HepG2 (cell line): ENCODE measurements at regions not wholly inside any gene's neighbourhood (a gene's known extent, or its start where the extent isn't known, plus 50 kb on each side); places are given as distances from the start of the nearest gene placed in this dataset.

ENCODE experiments used
- ATAC-seq: fragments of 200-7000 bp; cut with Tn5 transposase; 3 replicates; pipeline ENCODE4 v1.9.1; 2020; ENCODE audit warnings: mild to moderate bottlenecking, moderate library complexity
- BruUV-seq: library from RNA; stranded (reverse); fragments of 400-500 nt; replicated peaks from 2 replicates; lab custom pipeline; 2021; lab: Mats Ljungman, UMichigan
- CTCF ChIA-PET: fragments of 300-600 bp; formaldehyde crosslinking; extraction: SDS; loops from one replicate; lab custom pipeline; 2021; ENCODE audit warnings: low total read pairs, inconsistent platforms, low intra/inter-chr PET ratio; lab: Yijun Ruan, JAX
- POLR2A ChIA-PET: fragments of 350-600 bp; sonication (Branson Sonifier 250); formaldehyde crosslinking; loops from one replicate; lab custom pipeline; 2020; ENCODE audit warnings: antibody characterized with exemption, inconsistent platforms; lab: Yijun Ruan, JAX
- DNase-seq: peaks from one replicate; pipeline ENCODE4 v3.0.0-alpha.2; 2015; ENCODE audit warnings: low spot score
- FAIRE-seq: peaks from 3 replicates; lab custom pipeline; 2011; peaks lifted over from hg19 to GRCh38; lab: Jason Lieb, UNC
- H2AFZ ChIP-seq: one replicate; pipeline ENCODE4 v1.6.1; 2011; ENCODE audit warnings: low read length, inconsistent platforms
- H3K27ac ChIP-seq: fragments of 300-600 bp; 3 replicates; pipeline ENCODE4 v1.8.0; 2011; ENCODE audit warnings: mixed run types, mild to moderate bottlenecking, mixed read lengths, low read length, inconsistent platforms; ENCODE audit not compliant: insufficient read depth; ENCODE audit errors: extremely low read length
- H3K27me3 ChIP-seq, 2 experiments: fragments of 200-600 bp in 1 of 2; 2 replicates in 1 of 2; 3 replicates in 1 of 2; pipeline versions ENCODE4 v1.6.0 to v1.8.0; 2011; ENCODE audit warnings: low read length in 2 of 2, mild to moderate bottlenecking in 2 of 2, moderate library complexity in 2 of 2, inconsistent platforms in 1 of 2; ENCODE audit not compliant: insufficient read depth in 2 of 2, control insufficient read depth in 1 of 2
- H3K36me3 ChIP-seq, 2 experiments: fragments of 200-600 bp in 1 of 2; replicated peaks in 1 of 2; 2 replicates in 1 of 2; 3 replicates in 1 of 2; pipeline versions ENCODE4 v1.5.1 to v1.8.0; 2011; ENCODE audit warnings: low read length in 2 of 2, inconsistent platforms in 1 of 2; ENCODE audit not compliant: insufficient read depth in 2 of 2, control insufficient read depth in 1 of 2
- H3K4me1 ChIP-seq: 2 replicates; pipeline ENCODE4 v1.5.1; 2012; ENCODE audit warnings: low read length, inconsistent platforms; ENCODE audit not compliant: insufficient read depth
- H3K4me2 ChIP-seq: 2 replicates; pipeline ENCODE4 v1.6.0; 2011; ENCODE audit warnings: low read depth, low read length, inconsistent platforms
- H3K4me3 ChIP-seq, 3 experiments: fragments of 200-600 bp in 1 of 3; sonication (generic), shearing (Covaris generic) in 1 of 3; replicated peaks in 1 of 3; 2 replicates each; pipeline ENCODE4 v1.5.1; 2011 to 2016; ENCODE audit warnings: low read length in 3 of 3, inconsistent platforms in 2 of 3, low read depth in 2 of 3, mild to moderate bottlenecking in 2 of 3, control low read depth in 1 of 3, mixed read lengths in 1 of 3; ENCODE audit not compliant: insufficient read depth in 1 of 3
- H3K79me2 ChIP-seq: one replicate; pipeline ENCODE4 v1.6.1; 2011; ENCODE audit warnings: low read length, inconsistent platforms; ENCODE audit not compliant: insufficient read depth
- H3K9ac ChIP-seq: 2 replicates; pipeline ENCODE4 v1.6.0; 2011; ENCODE audit warnings: mild to moderate bottlenecking, low read depth, low read length, inconsistent platforms; ENCODE audit not compliant: insufficient read depth
- H3K9me3 ChIP-seq: 2 replicates; pipeline ENCODE4 v1.5.1; 2012; ENCODE audit warnings: mild to moderate bottlenecking, low read length
- H4K20me1 ChIP-seq: 2 replicates; pipeline ENCODE4 v1.6.0; 2011; ENCODE audit warnings: inconsistent platforms, mild to moderate bottlenecking, low read length, moderate library complexity; ENCODE audit not compliant: insufficient read depth
- ATAD3A ChIP-seq: sonication (generic); formaldehyde crosslinking; IDR thresholded peaks from 2 replicates; pipeline ENCODE4 v1.4.0; 2020; ENCODE audit warnings: missing genetic modification reagents
- CEBPB ChIP-seq: IDR thresholded peaks from 2 replicates; pipeline ENCODE4 v1.6.1; 2011; ENCODE audit warnings: low read depth, low read length, improper control_type of control experiment, borderline replicate concordance
- KAT2B ChIP-seq: fragments of 150-350 bp; IDR thresholded peaks from 2 replicates; pipeline ENCODE4 v1.6.1; 2014; ENCODE audit warnings: low read depth, low read length, borderline replicate concordance
- MAFK ChIP-seq, 2 experiments: IDR thresholded peaks in 1 of 2; conservative IDR thresholded peaks in 1 of 2; 2 replicates each; pipeline ENCODE4 v1.6.1; 2011; ENCODE audit warnings: improper control_type of control experiment in 2 of 2, low read length in 2 of 2
- POLR2AphosphoS2 ChIP-seq: IDR thresholded peaks from 2 replicates; pipeline ENCODE4 v1.6.1; 2011; ENCODE audit warnings: low read depth, low read length, improper control_type of control experiment
- SYNCRIP ChIP-seq: fragments of 200-400 bp; formaldehyde crosslinking; IDR thresholded peaks from 2 replicates; pipeline ENCODE4 v1.6.1; 2018; ENCODE audit warnings: mild to moderate bottlenecking, low read depth, low read length; ENCODE audit not compliant: insufficient read depth
- ZFP36 ChIP-seq: fragments of 150-350 bp; IDR thresholded peaks from 2 replicates; pipeline ENCODE4 v1.6.1; 2018; ENCODE audit warnings: borderline replicate concordance, low read length, low read depth; ENCODE audit not compliant: partially characterized antibody
- ZNF350 ChIP-seq: sonication (generic); formaldehyde crosslinking; IDR thresholded peaks from 2 replicates; pipeline ENCODE4 v1.4.0; 2020; ENCODE audit warnings: mild to moderate bottlenecking, low read depth, missing genetic modification reagents, borderline replicate concordance
- ZNF484 ChIP-seq: sonication (generic); formaldehyde crosslinking; IDR thresholded peaks from 2 replicates; pipeline ENCODE4 v1.5.1; 2020; ENCODE audit warnings: mild to moderate bottlenecking, low read depth, missing genetic modification reagents, borderline replicate concordance
- ZSCAN22 ChIP-seq: sonication (generic); formaldehyde crosslinking; IDR thresholded peaks from 2 replicates; pipeline ENCODE4 v1.4.0; 2020; ENCODE audit warnings: mild to moderate bottlenecking, missing genetic modification reagents
- WGBS: methylation state at CpG from one replicate; pipeline ENCODE4 v1.1.6; 2017; ENCODE audit warnings: low lambda C conversion rate; 5-methylcytosine and 5-hydroxymethylcytosine counted together
- in situ Hi-C: cut with HindIII; loops from 2 replicates; pipeline ENCODE4 v1.10.0; 2017; ENCODE audit warnings: low pct_unique_long_range_greater_than_20kb; ENCODE audit not compliant: extremely low pct_ligation_motif_present
- intact Hi-C: fragments of 100-400 bp; cut with micrococcal nuclease; formaldehyde crosslinking; loops from one replicate; pipeline ENCODE4 v1.10.0; 2022; ENCODE audit not compliant: unreplicated experiment
- TF ChIP-seq, protein P1 (sequence below): sonication (generic); formaldehyde crosslinking; IDR thresholded peaks from 2 replicates; pipeline ENCODE4 v1.9.0; 2021; ENCODE audit warnings: missing genetic modification reagents, borderline replicate concordance
- TF ChIP-seq, protein P2 (sequence below): sonication (generic); formaldehyde crosslinking; IDR thresholded peaks from 2 replicates; pipeline ENCODE4 v1.8.0; 2022; ENCODE audit warnings: missing genetic modification reagents, low read depth, mild to moderate bottlenecking, borderline replicate concordance

DNA sequence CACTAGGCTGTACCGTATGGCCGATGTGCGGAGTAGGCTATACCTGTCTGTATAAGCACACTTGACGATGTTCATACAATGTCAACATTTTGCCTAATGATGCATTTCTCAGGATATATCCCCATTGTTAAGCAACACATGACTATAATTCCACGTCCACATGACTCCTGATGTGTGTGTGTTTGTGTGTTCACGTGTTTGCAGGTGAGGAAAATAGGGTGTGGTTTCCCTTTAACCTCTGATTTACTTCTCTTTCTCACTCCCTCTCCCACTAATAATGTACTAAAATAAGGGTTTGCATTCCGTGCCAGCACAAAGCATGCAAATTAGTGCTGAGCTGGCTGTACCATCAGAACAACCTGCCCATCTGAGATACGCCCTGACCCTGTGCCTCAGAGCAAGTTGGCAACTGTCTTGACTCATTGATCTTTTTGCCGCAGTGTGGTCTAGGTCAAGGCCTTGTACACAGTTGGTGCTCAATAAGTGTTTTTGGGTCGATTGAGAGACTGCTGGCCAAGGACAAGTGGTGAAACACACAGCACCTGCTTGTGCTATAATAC lies 64.6 kb upstream of the DOCK1 start:
- H3K9me3 ChIP-seq, result no peaks in the 10 kb centered on the region
- intact Hi-C loops (no loop called here), in situ Hi-C loops (no loop called here)
- 0 out of 2 replicates have a peak, but pooled peaks cover 5% of the 10 kb centered on the region for H3K4me1 ChIP-seq
- H3K27me3 ChIP-seq, result peaks cover 0 to 25% of the 10 kb centered on the region in 2 experiments; a peak in 3 of 5 replicates
- POLR2A ChIA-PET, result no interaction called here
- no peaks in the 10 kb centered on the region for H3K79me2 ChIP-seq
- WGBS, result 40% methylated on average over 10 of the region's 10 CpGs
- TF ChIP-seq MAFK (conservative IDR thresholded peaks at IDR 0.05 in 1 of 2, IDR thresholded peaks at IDR 0.05 in 1 of 2; ENCODE audit: low read length in 2 of 2), result 0 out of 4 replicates have a peak, but pooled peaks have one; percentile 3 to 5
- TF ChIP-seq ZNF350 (CRISPR knock-in tag), result no peak
- no peak for TF ChIP-seq ATAD3A (CRISPR knock-in tag)
- TF ChIP-seq ZNF484 (CRISPR knock-in tag), result no peak
- ATAC-seq, result no peak
- BruUV-seq, result no TSS peak
- H3K36me3 ChIP-seq, result no peaks in the 10 kb centered on the region
- no peak overlapping the region for H3K27ac ChIP-seq
- CTCF ChIA-PET, result no interaction called here
- no peak overlapping the region for H3K4me3 ChIP-seq
- no peak overlapping the region for H3K4me2 ChIP-seq
- H3K9ac ChIP-seq, result no peak overlapping the region
- H4K20me1 ChIP-seq, result no peaks in the 10 kb centered on the region
- H2AFZ ChIP-seq, result no peak overlapping the region
- no peak for FAIRE-seq
- no peak for DNase-seq

DNA sequence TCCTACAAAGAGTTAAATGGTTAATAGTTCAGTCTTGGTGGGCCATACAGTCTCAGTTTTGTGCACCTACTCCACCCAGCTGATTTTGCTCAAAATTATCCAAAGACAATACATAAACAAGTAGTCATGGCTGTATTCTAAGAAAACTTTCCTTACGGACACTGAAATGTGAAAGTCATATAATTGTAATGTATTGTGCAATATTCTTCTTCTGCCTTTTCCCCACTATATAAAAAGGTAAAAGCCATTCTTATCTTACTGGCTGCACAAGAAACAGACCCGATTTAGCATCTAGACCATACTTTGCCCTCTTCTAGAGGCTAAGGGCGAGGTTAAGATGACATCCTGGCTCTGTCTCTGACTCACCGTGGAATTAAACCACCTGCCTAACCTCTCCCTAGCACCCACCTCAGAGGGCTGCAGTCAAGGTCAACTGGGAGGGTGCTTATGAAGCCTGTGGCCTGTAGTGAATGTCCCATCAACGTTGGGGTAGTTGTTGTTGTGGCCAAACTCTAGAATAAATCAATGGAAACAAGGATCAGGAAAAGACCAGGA lies 63.8 kb upstream of the DOCK1 start:
- no peak for FAIRE-seq
- CTCF ChIA-PET, result no interaction called here

More for the DNA sequence above, 63.8 kb upstream of the DOCK1 start:
- no peak overlapping the region for H3K9ac ChIP-seq
- no peaks in the 10 kb centered on the region for H3K79me2 ChIP-seq
- no peak for DNase-seq
- 0 out of 2 replicates have a peak, but pooled peaks cover 5% of the 10 kb centered on the region for H3K4me1 ChIP-seq
- no peak overlapping the region for H3K4me3 ChIP-seq
- H4K20me1 ChIP-seq, result no peaks in the 10 kb centered on the region
- no peaks in the 10 kb centered on the region for H3K36me3 ChIP-seq
- peaks cover 0 to 27% of the 10 kb centered on the region in 2 experiments; a peak in 3 of 5 replicates for H3K27me3 ChIP-seq
- H3K27ac ChIP-seq, result no peak overlapping the region
- TF ChIP-seq, protein P1, sequence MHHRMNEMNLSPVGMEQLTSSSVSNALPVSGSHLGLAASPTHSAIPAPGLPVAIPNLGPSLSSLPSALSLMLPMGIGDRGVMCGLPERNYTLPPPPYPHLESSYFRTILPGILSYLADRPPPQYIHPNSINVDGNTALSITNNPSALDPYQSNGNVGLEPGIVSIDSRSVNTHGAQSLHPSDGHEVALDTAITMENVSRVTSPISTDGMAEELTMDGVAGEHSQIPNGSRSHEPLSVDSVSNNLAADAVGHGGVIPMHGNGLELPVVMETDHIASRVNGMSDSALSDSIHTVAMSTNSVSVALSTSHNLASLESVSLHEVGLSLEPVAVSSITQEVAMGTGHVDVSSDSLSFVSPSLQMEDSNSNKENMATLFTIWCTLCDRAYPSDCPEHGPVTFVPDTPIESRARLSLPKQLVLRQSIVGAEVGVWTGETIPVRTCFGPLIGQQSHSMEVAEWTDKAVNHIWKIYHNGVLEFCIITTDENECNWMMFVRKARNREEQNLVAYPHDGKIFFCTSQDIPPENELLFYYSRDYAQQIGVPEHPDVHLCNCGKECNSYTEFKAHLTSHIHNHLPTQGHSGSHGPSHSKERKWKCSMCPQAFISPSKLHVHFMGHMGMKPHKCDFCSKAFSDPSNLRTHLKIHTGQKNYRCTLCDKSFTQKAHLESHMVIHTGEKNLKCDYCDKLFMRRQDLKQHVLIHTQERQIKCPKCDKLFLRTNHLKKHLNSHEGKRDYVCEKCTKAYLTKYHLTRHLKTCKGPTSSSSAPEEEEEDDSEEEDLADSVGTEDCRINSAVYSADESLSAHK (CRISPR knock-in tag), result no peak
- TF ChIP-seq ZFP36 (no peak), KAT2B (no peak), SYNCRIP (no peak), CEBPB (peak; percentile 78), POLR2AphosphoS2 (no peak), ZSCAN22 (CRISPR knock-in tag) (no peak)
- TF ChIP-seq, protein P2, sequence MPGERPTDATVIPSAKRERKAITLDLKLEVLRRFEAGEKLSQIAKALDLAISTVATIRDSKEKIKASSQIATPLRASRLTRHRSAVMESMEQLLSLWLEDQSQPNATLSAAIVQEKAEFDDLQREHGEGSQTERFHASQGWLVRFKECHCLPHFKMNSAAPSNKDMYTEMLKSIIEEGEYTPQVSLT (CRISPR knock-in tag), result no peak
- intact Hi-C loops (no loop called here), in situ Hi-C loops (no loop called here)
- 10% methylated on average over 5 of the region's 5 CpGs for WGBS
- POLR2A ChIA-PET, result no interaction called here
- H3K9me3 ChIP-seq, result no peaks in the 10 kb centered on the region
- no peak overlapping the region for H2AFZ ChIP-seq
- BruUV-seq, result no TSS peak
- H3K4me2 ChIP-seq, result no peak overlapping the region
- no peak for ATAC-seq
